GM19023 (cell line): ENCODE measurements at regions not wholly inside any gene's neighbourhood (a gene's known extent, or its start where the extent isn't known, plus 50 kb on each side); places are given as distances from the start of the nearest gene placed in this dataset.

ENCODE experiments used
- ATAC-seq: cut with Tn5 transposase; IDR thresholded peaks from one replicate; pipeline ENCODE4 v1.9.1; 2021; ENCODE audit warnings: mild to moderate bottlenecking, moderate library complexity; ENCODE audit not compliant: unreplicated experiment

DNA sequence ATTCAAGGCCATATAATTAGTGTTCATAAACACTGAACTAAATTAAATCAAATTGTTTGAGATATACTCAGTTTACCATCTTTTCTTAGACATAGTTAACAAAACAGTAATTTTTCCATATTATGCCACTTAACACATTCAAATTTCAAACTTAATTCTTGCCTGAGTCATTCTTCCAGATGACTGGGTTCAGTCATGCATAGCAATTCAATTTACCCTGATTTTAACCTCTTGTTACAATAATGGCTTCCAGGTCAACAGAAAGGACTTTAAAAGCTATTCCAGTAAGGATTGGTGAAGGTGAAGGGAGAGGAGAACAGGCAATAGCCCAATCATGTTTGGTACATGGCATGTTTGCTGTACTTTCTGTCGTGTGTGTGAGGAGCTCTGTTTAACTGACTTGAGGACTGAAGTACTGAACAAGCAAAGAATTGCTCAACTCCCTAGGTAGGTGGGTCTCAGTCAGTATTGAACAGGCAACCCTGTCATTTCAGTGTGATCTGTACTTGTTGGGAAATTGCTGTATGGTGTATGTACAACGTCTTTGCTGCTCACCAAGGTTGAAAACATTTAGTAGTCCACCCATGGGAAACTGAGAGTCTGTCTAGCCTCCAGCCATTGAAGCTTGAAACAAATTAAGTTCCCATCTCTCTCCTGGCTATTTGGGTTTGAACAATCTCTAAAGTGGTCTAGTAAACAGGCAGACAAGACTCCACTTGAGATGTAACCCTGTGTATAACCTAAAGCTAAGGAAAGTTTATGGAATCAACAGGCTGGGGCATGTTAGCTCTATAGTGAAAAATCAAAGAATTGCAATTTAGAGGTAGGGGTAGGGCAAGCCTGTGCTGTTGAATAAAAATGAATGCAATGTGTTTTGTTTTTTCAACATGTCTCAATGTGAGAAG lies 327.2 kb downstream of the BTG1 start:
- no peak for ATAC-seq

DNA sequence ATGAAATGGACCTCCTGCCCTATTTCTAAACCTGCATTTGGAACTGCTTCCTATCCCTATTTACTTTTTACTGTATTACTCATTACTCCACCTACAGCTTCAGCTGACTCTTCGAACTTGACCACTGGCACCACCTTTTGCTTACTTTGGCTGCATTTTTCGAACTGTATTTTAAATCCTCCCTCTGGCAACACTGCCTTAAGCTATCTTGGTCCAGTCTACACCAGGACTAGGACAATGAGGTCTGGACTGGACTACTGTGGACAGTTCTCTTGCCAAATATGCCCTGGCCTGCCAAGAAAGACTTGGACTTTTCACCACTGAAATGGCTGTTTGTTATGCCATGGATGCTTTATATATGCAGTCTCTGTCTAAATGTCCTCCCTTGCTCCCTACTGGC lies 328.1 kb downstream of the BTG1 start:
- ATAC-seq, result no peak

DNA sequence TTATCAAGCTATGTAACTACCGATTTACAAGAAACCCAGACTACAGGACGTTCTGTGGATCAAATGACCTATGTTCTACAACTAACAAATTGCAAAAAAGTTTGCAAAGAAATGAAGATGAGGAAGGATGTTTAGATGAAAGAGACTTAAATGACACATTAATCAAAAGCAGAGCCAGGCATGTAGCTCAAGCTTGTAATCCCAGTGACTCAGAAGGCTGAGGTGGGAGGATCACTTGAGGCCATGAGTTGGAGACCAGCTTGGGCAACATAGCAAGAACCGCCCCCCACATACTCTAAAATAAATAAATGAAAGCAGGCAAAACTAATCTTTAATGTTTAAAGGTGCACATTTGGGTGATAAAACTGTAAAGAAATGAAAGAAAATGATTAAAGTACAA lies 331.9 kb downstream of the BTG1 start:
- no peak for ATAC-seq

DNA sequence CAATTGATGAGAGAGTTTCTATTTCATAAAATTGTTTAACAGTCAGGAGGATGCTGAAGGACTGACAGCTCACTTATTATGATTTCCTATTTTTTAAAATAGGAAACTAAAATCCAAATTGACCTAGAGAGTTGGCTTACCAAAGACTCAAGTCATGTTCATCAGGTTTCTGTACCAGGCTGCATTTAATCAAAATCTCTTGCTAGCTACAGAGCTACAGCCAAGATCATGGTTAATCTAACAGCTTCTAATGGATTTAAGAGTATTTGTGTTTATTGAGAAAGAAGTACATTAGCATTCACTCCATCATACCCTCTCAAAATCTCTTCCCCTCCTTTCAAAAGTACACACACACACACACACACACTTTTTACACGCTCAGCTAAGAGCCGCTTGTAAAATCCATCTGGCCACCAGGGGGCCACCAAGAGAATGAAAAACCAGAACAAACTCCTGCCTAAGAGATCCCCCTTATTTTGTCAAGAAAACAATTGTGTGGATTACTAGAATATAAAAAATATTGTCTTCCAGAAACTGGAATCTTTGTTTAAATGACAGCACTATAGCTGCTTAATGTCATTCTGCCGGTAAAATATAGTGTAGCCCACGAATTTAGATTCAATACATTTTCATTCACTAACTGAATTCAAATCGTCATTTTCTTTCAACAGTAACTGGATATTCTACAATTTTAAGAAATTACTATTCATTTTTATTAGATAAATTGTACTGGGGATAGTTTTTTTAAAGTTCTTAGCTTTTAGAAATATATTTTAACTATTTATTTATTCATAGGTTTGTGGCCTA lies 334.0 kb downstream of the BTG1 start:
- ATAC-seq, result no peak

DNA sequence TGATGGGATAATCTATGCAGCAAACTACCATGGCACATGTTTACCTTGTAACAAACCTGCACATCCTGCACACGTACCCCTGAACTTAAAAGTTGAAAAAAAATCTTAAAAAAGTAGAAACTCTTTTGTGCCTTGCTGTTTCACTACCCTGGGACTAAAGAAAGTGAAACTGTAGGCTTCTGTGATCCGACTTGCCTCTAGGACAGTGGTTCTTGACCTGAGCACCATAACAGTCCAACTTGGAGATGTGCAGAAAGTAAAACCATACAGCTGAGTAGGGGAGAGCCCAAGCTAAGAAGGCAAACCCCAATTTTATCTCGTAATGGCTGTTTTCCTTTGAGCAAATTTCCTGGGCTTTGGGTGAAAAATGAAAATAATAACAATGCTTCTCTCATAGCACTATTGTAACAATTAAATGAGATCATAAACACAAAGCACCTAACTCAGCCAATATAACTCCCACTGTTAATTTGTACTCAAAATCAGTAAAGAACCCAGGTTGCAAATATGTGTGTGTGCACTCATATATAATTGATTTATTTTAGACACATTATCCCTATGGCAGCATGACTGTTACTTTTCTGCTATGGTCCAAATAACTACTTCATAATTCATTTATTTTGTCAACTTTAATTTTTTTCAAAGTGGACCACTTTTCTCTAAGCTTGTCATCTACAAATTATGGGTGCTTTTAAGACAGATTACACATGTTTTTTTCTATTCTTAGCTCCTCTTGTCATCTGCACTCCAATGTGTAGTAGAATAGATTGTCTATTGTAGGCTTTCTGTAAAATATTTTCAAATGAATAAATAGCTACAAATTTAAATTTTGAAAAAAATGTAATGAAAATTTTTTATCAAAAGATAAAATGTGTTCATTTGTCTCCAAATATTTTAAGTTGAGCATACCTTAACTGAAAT lies 334.9 kb downstream of the BTG1 start:
- no peak for ATAC-seq

DNA sequence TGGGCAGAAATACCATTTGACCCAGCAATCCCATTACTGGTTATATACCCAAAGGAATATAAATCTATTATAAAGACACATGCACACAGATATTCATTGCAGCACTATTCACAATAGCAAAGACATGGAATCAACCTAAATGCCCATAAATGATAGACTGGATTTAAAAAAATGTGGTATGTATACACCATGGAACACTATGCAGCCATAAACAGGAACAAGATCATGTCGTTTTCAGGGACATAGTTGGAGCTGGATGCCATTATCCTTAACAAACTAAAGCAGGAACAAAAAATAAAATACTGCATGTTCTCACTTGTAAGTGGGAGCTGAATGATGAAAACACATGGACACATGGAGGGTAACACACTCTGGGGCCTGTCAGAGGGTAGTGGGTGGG lies 335.6 kb downstream of the BTG1 start:
- no peak for ATAC-seq

- ATAC-seq, result no peak
Measured at GRCh38 chr12:91805031-91805430, 340.6 kb downstream of the BTG1 start.

GRCh38 chr12:91804533-91804932 lies 341.1 kb downstream of the BTG1 start:
- no peak for ATAC-seq

DNA sequence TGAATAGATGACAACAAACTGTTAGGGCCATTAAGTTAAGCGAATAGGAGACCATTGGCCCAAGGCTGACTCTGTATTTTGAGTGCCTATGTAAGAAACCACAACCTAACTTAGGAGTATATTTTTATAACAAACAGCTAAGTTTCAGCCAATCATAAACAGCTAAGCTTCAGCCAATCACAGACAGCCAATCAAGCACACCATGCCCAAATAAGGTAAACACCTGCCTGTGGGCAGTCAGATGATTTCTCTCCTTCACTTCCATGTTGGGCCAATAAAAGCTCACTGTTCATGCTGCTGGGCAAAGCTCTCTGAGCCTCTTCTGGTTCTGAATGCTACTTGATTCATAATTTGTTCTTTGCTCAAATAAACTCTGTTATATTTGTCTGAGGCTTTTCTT lies 344.6 kb downstream of the BTG1 start:
- ATAC-seq, result no peak

- no peak for ATAC-seq
Measured at GRCh38 chr12:91793676-91794075, 352.0 kb downstream of the BTG1 start.

GRCh38 chr12:91792597-91792996 lies 353.0 kb downstream of the BTG1 start:
- ATAC-seq, result no peak

DNA sequence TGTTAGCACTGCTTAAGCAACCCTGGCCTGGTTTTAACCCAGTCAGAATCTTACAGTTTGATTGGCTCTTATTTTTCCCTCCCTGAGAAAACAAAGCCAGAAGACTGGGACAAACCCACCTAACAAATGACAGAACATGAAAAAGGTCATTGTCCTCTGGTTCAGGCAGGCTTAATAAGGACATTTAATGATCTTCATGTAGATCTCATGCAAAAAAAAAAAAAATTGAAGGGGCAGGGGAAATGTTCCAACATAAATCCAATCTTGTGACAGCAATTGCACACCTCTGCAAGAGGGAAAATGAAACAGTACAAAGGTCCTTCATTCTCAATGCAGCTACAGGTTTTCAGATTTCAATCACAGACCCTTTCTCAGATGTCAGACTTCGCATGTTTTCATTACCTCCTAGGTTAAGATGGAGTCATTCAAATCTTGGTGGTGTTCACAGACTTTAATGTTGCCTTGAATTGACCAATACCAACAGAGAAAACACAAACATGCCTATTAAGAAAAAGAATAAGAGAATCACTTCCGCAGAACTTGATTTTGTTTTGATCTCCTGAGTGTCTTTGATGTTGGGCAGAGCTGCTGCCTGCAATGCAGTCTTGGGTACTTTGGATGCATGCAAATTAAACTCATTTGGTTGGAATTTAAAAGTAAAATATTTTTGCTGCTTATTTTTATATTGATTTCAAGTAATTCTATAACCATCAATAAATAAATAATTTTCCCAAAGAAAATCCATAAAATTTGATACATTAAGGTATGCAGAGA lies 359.0 kb downstream of the BTG1 start:
- ATAC-seq, result no peak

- ATAC-seq, result no peak
Measured at GRCh38 chr12:91785655-91786498, 359.8 kb downstream of the BTG1 start.

DNA sequence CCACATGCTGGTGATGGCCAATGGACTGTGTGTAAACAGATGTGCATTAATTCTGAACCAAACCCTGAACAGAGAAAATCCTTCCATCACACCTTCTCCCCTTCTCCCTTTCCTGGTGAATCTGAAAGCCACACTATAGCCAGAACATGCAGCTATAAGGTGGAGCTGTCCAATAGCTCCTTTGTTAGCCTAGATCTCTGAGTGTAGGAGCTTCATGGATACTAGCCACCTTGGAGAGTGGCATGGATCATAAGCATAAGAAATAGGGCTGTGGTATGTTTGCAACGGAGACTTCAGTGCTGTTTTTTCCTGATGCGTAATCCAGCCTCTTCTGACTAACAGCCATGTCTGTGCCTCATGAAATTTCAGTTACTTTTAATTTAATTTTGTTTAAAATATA lies 364.5 kb downstream of the BTG1 start:
- ATAC-seq, result no peak

DNA sequence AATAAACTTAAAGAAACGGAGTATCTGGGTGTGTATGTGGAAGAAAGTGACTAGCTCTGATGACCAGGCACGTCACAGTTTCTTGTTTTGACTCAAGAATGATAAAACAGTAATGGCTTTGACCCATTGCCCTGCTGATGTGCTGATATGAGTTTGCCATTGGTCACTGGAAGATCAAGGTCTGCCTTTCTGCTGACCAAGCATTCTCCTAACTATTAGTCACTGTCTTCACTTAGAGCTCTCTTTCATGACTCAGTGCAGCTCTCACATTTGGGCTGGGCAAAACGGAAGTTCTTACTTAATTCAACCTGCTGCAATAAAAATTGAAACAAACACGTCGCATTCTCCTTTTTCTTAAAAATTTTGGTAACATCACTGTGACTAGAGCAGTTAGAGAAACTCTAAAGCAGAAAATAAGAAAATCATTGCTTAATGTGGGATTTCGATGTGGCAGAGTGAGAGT lies 366.7 kb downstream of the BTG1 start:
- ATAC-seq, result peak; percentile 93

GRCh38 chr12:91778091-91778832 lies 367.4 kb downstream of the BTG1 start:
- peak; percentile 56 for ATAC-seq

DNA sequence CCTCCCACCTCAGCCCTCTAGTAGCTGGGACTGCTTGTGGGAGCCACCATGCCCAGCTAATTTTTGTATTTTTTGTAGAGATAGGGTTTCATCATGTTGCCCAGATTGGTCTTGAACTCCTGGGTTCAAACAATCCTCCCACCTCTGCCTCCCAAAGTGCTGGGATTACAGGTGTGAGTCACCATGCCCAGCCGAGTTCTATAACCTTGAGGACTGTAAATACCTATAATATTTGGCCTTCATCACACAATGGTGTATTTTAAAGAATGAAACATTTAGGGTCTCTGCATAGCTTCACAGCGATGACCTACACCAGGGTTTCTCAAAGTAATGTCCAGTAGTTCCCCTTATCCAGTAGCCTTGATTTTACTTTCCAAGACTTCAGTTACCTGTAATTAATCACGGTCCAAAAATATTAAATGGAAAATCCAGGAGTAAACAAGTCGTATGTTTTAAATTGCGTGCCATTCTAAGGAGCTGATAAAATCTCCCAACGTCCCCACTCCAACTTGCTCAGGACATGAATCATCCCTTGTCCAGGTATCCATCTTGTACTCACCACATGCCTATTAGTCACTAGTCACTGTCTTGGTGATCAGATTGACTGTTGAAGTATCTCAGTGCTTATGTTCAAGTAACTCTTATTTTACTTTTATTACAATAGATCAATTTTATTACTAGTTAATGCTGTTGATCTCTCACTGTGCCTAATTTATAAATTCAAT lies 368.2 kb downstream of the BTG1 start:
- no peak for ATAC-seq

GRCh38 chr12:91774434-91774921 lies 371.2 kb downstream of the BTG1 start:
- no peak for ATAC-seq
